Bronchial epithelial cell (primary cell): ENCODE measurements at regions not wholly inside any gene's neighbourhood (a gene's known extent, or its start where the extent isn't known, plus 50 kb on each side); places are given as distances from the start of the nearest gene placed in this dataset.
A peak's percentile ranks its signal among the peaks of the same experiment; 100 is the strongest.

ENCODE experiments used
- DNase-seq: peaks from one replicate; pipeline ENCODE4 v3.0.0-alpha.2; 2010; ENCODE audit warnings: low read depth
- FAIRE-seq: peaks from 2 replicates; lab custom pipeline; 2011; peaks lifted over from hg19 to GRCh38; lab: Jason Lieb, UNC
- H3K27me3 ChIP-seq: 2 replicates; pipeline ENCODE4 v1.5.1; 2011; ENCODE audit warnings: low read length; ENCODE audit not compliant: control insufficient read depth, insufficient read depth
- H3K36me3 ChIP-seq: 2 replicates; pipeline ENCODE4 v1.5.1; 2011; ENCODE audit warnings: low read length; ENCODE audit not compliant: control insufficient read depth, insufficient read depth
- H3K4me3 ChIP-seq: 2 replicates; pipeline ENCODE4 v1.5.1; 2011; ENCODE audit warnings: mild to moderate bottlenecking, low read depth, low read length, control low read depth
- CTCF ChIP-seq: IDR thresholded peaks from 2 replicates; pipeline ENCODE4 v1.5.1; 2011; ENCODE audit warnings: mild to moderate bottlenecking, moderate library complexity, low read length, control low read depth, inconsistent platforms; ENCODE audit not compliant: insufficient read depth, severe bottlenecking

- H3K27me3 ChIP-seq, result no peaks in the 10 kb centered on the region
These were observed 62.4 kb upstream of the MDFIC start for GRCh38 chr7:114859477-114859876.

GRCh38 chr7:114860206-114860605, 61.7 kb upstream of the MDFIC start:
- H3K4me3 ChIP-seq, result no peak overlapping the region
- TF ChIP-seq CTCF, result no peak
- no peaks in the 10 kb centered on the region for H3K36me3 ChIP-seq
- FAIRE-seq (no peak), DNase-seq (peak; percentile 92)
- H3K27me3 ChIP-seq, result no peaks in the 10 kb centered on the region

More at GRCh38 chr7:114859477-114859876, 62.4 kb upstream of the MDFIC start:
- no peaks in the 10 kb centered on the region for H3K36me3 ChIP-seq
- DNase-seq (no peak), FAIRE-seq (no peak)
- H3K4me3 ChIP-seq, result no peak overlapping the region
- TF ChIP-seq CTCF, result no peak

GRCh38 chr7:114862406-114862805, 59.5 kb upstream of the MDFIC start:
- no peak for FAIRE-seq
- no peak for DNase-seq

GRCh38 chr7:114864278-114864677, 57.6 kb upstream of the MDFIC start:
- FAIRE-seq (no peak), DNase-seq (peak; percentile 46)
- Histone ChIP-seq H3K36me3 (no peaks in the 10 kb centered on the region), H3K4me3 (no peak overlapping the region), H3K27me3 (no peaks in the 10 kb centered on the region)
- no peak for TF ChIP-seq CTCF

More at GRCh38 chr7:114862406-114862805, 59.5 kb upstream of the MDFIC start:
- no peak for TF ChIP-seq CTCF
- H3K36me3 ChIP-seq, result no peaks in the 10 kb centered on the region
- no peaks in the 10 kb centered on the region for H3K27me3 ChIP-seq
- H3K4me3 ChIP-seq, result no peak overlapping the region

- Histone ChIP-seq H3K27me3 (no peaks in the 10 kb centered on the region), H3K36me3 (no peaks in the 10 kb centered on the region), H3K4me3 (no peak overlapping the region)
- peak; percentile 81 for TF ChIP-seq CTCF
- DNase-seq, result peak; percentile 51
- FAIRE-seq, result no peak
These were observed 56.3 kb upstream of the MDFIC start for GRCh38 chr7:114865564-114865963.
